ENCODE measurements at regions not wholly inside any gene's neighbourhood (a gene's known extent, or its start where the extent isn't known, plus 50 kb on each side); places are given as distances from the start of the nearest gene placed in this dataset.

GRCh38 chr2:153347818-153348495 lies 130.6 kb downstream of the RPRM start:
- TF ChIP-seq CTCF (IDR thresholded peaks at IDR 0.05) (no peak), POLR2A (IDR thresholded peaks at IDR 0.05) (no peak)
